Stimulated activated CD8-positive, alpha-beta memory T cell treated with anti-CD3 and anti-CD28 coated beads, Interleukin-4, amount 100 ng/mL, for 24 hours (primary cell): ENCODE measurements at regions not wholly inside any gene's neighbourhood (a gene's known extent, or its start where the extent isn't known, plus 50 kb on each side); places are given as distances from the start of the nearest gene placed in this dataset.
"Not testable (repeated sequence)": the region's sequence is repeated elsewhere in the genome, so short reads cannot be mapped to it uniquely, and the experiment has no call there.

Source experiments
- DNase-seq: peaks from one replicate; pipeline ENCODE4 v3.0.0-alpha.2; 2020; ENCODE audit warnings: low read depth

GRCh38 chr4:81595798-81596610 lies 124.3 kb upstream of the RASGEF1B start:
- no peak for DNase-seq

- no peak for DNase-seq
Measured at GRCh38 chr4:81595287-81595686, 123.6 kb upstream of the RASGEF1B start.

- no peak for DNase-seq
Measured at GRCh38 chr4:81594490-81595159, 122.9 kb upstream of the RASGEF1B start.

- no peak for DNase-seq
Measured at GRCh38 chr4:81592701-81593100, 121.0 kb upstream of the RASGEF1B start.

- no peak for DNase-seq
Measured at GRCh38 chr4:81590596-81590995, 118.9 kb upstream of the RASGEF1B start.

- DNase-seq, result no peak
Measured at GRCh38 chr4:81589262-81589661, 117.6 kb upstream of the RASGEF1B start.

GRCh38 chr4:81586706-81587105 lies 115.0 kb upstream of the RASGEF1B start:
- DNase-seq, result no peak

GRCh38 chr4:81580994-81581374 lies 109.3 kb upstream of the RASGEF1B start:
- DNase-seq, result not testable (repeated sequence)

- no peak for DNase-seq
Measured at GRCh38 chr4:81580346-81580993, 108.8 kb upstream of the RASGEF1B start.

- DNase-seq, result no peak
Measured at GRCh38 chr4:81577392-81577791, 105.7 kb upstream of the RASGEF1B start.

GRCh38 chr4:81574991-81575390 lies 103.3 kb upstream of the RASGEF1B start:
- DNase-seq, result no peak

GRCh38 chr4:81573840-81574239 lies 102.1 kb upstream of the RASGEF1B start:
- DNase-seq, result no peak

- no peak for DNase-seq
Measured at GRCh38 chr4:81572402-81572801, 100.7 kb upstream of the RASGEF1B start.

- no peak for DNase-seq
Measured at GRCh38 chr4:81571105-81571504, 99.4 kb upstream of the RASGEF1B start.

GRCh38 chr4:81566161-81566591 lies 94.5 kb upstream of the RASGEF1B start:
- no peak for DNase-seq

- no peak for DNase-seq
Measured at GRCh38 chr4:81565142-81565870, 93.6 kb upstream of the RASGEF1B start.

GRCh38 chr4:81564025-81564424 lies 92.3 kb upstream of the RASGEF1B start:
- DNase-seq, result no peak

GRCh38 chr4:81562093-81562492 lies 90.4 kb upstream of the RASGEF1B start:
- no peak for DNase-seq

GRCh38 chr4:81557306-81557705 lies 85.6 kb upstream of the RASGEF1B start:
- DNase-seq, result no peak

- DNase-seq, result no peak
Measured at GRCh38 chr4:81555489-81555888, 83.8 kb upstream of the RASGEF1B start.

- no peak for DNase-seq
Measured at GRCh38 chr4:81552086-81552485, 80.4 kb upstream of the RASGEF1B start.

- DNase-seq, result no peak
Measured at GRCh38 chr4:81550388-81550859, 78.7 kb upstream of the RASGEF1B start.
